ENCODE measurements at regions not wholly inside any gene's neighbourhood (a gene's known extent, or its start where the extent isn't known, plus 50 kb on each side); places are given as distances from the start of the nearest gene placed in this dataset.

DNA sequence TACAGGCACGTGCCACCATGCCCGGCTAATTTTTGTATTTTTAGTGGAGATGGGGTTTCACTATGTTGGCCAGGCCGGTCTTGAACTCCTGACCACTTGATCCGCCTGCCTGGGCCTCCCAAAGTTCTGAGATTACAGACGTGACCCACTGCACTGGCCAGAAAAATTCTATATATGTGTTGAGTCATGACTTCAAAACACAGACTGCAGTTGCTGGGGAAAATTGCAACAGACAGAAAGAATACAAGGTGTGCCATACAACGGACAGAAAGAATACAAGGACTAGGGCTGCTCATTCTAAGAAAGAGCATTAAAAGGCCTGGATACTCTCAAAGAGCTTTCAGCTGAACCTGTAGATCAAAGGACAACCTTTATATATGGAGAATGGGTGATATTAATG lies 109.6 kb upstream of the ACSL4 start:
- no peak for DNase-seq (ENCODE audit: low read depth, low spot score)

DNA sequence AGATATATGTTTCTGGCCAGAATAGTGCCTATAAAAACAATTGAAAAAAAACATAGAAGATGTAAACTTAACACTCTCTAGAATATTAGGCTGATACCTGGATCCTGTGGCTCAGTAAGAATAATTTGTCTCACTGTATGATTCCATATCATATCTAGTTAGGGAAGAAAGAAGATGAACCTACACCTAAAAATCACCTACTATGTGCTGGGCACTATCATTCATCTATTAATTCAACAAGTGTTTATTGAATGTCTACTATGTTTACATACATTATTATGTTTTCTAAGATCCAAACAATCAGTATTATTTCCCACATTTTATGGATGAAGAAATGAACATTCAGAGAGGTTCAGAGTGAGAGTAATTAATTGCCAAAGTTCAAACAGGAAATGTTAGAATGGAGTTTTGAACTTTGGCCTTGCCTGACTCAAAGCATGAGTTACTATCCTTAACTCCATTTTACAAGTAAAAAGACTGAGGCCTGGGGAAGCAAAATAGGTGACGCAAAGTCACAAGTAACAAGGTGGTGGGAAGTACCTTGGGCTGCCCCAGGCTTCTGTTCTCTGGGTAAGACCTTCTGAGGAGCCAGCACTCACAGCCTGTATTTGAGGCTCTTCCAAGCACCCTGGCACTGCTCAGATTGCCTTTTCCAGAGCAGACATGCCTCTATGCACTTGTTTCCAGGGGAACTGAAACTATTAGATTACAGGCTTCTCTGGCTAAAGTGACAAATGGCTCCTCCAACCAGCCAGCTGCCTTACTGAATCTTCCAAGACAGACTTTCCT lies 111.1 kb upstream of the ACSL4 start:
- no peak for DNase-seq (ENCODE audit: low read depth, low spot score)

DNA sequence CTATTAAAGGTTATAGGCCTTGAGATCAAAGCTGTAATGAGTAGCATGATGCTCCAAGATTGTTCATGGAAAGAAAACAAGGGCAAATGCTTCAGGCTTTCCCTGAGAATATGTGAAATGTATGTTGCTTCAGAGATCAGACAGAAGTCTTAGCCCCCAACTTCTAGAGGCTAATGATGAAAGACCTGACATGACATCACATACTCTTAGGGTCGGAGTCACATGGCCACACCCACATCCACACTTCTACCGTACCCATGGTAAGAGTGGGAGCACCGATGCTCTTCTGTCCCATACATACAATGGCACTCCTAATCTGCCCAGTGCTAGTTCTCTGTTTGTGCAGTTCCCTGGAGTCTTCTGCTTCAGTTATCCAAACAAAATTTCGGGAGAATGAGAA lies 111.9 kb upstream of the ACSL4 start:
- DNase-seq (ENCODE audit: low read depth, low spot score): no peak

DNA sequence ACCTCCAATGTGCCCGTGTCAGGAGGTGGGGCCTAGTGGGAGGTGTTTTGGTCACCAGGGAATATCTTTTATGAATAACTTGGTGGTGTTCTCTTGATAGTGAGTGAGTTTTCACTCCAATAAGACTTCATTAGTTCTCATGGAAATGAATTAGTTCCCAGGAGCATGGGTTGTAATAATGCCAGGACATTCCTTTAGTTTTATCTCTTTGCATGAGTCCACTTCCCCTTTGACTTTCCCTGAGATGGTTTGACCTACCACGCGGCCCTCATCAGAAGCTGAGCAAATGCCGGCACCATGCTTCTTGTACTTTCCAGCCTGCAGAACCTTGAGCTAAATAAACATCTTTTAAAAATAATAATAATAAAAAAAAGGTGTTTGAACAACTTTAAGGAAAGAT lies 112.9 kb upstream of the ACSL4 start:
- DNase-seq (ENCODE audit: low read depth, low spot score): no peak

DNA sequence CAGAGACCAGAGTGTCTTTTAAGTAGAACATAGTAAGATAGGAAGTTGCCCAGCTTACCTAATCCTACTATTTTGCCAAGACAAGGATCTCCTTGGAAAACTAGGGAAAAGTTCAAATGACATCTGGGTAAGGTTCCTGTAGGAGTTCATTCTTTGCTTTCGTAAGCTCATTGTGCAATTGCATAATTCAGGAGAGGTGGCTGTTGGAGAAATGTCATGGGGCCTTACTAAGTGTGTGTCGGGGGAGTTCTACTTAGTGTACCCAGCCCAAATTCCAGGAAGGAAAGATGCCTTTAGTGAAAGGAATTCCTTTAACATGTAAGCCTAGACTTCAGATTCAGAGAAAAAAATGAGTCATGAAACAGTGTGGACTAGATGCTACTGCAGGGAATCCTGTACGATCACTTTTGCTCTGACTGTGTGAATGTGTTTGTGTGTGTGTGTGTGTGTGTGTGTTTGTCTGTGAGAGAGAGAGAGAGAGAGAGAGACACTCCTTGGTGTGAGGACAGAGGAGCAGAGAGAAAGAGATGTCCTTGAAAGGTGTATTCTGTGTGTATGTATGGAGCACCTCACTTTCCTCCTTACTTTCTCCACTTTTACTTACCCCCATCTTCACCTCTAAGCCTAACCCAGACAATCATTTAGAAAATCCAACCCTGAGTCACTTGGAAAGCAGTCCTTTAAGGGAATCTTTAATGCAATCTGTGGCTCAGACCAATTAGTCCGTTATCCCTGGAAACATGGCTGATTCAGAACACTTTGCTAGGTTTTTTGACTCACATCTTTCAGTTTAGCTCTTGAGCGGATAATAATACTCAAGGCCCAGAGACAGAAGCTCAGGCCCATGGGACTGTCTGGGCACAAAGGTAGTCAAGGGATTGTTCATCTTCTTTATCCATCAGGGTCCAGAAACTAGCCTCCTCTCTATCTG lies 114.5 kb upstream of the ACSL4 start:
- DNase-seq (ENCODE audit: low read depth, low spot score): no peak

DNA sequence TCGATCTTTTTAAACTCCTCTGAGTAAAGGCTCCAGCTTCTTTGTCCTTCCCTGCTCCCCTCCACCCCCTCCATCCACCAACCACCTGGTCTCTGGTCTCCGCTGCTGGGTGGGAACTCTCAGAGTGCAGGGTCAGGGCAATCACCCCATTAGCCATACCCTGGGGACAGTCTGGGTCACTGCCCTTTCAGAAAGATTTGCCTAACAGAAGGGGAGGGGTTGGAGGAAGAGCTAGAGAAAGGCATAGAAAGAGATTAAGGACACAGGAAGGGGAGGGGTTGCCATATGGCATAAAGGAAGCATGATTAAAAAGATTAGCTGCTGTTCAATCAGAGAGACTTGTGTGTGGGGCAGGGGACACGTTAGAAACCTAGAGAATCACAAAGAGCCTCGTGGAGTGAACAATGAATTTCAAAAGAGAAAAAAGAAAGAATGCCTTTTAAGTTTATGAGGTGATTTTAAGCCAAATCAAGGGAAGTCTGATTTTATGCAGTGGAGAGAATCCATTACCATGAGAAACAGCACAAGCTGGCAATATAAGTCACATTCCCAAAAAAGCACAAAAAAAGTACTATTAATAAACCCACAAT lies 115.5 kb upstream of the ACSL4 start:
- no peak for DNase-seq (ENCODE audit: low read depth, low spot score)

DNA sequence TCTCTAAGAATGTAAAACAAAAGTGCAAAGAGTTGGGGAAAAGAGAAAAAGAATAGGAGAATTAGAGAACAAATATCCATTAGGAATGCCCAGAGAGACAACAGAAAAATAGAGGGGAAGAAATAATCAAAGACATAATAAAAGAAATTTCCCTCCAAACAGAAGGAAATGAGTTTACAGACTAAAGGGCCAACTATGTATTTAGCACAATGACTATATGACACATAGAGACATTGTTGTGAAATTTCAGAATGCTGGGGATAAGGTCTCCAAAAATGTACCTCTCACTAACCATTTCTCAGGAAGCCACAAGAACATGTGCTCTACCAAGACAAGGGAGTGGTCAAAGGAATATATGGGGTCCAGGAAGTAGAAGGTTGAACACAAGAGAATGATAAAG lies 121.0 kb upstream of the ACSL4 start:
- DNase-seq (ENCODE audit: low read depth, low spot score): no peak

DNA sequence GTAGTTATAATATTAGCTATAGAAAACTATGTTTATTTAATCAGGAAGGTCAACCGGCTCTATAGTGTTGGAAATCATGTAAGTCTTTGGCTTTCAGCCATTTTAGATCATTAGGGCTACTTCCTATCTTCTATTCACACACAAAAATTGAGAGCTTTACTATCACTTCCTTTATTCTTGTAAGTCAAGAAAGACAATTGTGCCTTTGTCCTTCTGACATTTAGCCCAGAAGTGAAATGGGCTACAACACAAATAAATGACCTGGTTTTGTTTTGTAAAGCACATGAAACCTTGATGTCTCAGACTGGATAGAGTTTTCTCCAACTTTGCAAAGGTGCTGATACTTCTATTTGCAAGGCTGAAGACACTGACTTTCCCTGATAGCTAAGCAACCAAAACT lies 122.4 kb upstream of the ACSL4 start:
- no peak for DNase-seq (ENCODE audit: low read depth, low spot score)

- no peak for DNase-seq (ENCODE audit: low read depth, low spot score)
Measured at GRCh38 chrX:109856974-109857373, 123.9 kb upstream of the ACSL4 start.

DNA sequence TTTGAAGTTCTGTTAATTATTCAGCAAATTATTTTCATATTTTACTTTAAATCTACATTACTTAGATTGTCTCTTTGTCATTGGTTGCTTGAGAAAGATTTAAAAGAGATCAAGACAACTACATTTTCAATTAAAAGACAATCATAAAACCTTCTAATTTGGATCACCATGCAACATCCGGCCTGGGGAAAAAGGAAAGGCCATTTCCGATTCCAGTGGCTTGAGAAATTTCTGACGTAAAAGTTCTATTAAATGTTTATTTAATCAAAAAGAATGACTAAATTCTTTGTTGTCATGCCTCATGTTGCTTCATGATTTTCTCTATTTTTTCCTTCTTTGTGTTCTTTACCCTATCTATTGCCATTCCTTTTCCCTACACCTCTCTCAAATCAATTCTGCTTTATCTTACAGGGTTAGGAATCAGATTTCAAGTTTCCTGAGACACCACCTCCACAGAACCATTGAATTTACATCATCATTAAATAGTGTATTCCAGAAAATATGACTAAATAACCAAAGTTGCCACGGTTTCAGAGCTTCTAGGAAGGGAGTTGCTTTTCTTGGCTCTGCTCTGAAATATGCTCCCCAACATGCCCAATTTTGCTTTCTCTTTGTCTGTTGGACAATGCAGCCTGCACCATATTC lies 124.6 kb upstream of the ACSL4 start:
- no peak for DNase-seq (ENCODE audit: low read depth, low spot score)

GRCh38 chrX:109858602-109859341 lies 125.7 kb upstream of the ACSL4 start:
- DNase-seq (ENCODE audit: low read depth, low spot score): no peak

- DNase-seq (ENCODE audit: low read depth, low spot score): no peak
Measured at GRCh38 chrX:109859651-109860050, 126.6 kb upstream of the ACSL4 start.

DNA sequence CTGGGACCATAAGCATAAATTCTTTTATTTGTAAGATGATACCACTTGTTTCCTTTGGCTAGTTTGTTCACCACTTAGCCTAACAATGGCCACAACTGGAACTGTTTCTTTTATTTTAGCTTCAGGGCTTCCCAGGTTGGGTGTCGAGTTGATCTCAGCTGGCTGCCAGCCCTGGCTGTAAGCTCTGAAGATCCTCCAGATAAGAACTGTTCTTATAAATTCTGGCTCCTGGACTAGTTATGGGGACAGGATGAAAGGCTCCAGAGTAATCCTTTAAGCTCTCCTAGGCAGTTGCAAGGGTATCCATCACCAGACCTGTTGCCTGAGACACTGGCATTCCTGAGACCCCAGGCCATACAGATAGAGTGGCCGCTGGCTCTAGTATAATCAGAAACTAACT lies 129.4 kb upstream of the ACSL4 start:
- no peak for DNase-seq (ENCODE audit: low read depth, low spot score)

GRCh38 chrX:109863811-109864210 lies 130.8 kb upstream of the ACSL4 start:
- DNase-seq (ENCODE audit: low read depth, low spot score): no peak

DNA sequence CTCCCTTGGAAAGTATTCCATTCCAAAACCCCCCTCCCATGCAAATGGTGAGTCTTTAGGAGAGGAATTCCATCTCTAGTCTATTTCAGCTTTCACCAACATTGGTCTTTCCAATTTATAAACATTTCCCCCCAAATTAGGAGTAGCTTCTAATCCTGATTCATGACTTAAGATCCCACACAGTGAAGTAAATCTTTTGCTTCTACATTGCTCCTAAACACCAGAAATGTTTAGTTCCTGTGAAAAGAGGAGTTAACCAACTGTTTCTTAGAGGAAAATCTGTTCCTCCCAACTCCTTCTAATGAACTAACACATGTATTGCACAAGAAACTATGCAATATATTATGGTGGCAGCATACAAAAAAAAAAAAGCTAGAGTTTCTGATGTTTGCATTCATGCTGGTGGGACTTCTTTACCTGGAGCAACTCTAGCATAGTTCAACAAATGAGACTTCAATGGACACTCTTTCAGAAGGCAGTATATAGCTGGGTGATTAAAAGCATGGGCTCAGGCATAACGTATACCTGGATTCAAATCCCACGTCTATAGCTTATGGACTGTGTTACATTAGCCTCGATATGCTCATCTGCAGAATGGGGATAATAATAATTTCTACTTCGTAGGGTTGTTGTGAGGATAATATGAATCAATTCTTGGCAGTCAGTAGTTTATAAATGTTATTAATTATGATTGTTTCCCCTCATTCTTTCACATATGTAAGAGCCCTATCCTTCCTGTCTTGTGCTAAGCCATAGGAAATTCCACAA lies 131.6 kb upstream of the TMEM164 start:
- DNase-seq (ENCODE audit: low read depth, low spot score): no peak

DNA sequence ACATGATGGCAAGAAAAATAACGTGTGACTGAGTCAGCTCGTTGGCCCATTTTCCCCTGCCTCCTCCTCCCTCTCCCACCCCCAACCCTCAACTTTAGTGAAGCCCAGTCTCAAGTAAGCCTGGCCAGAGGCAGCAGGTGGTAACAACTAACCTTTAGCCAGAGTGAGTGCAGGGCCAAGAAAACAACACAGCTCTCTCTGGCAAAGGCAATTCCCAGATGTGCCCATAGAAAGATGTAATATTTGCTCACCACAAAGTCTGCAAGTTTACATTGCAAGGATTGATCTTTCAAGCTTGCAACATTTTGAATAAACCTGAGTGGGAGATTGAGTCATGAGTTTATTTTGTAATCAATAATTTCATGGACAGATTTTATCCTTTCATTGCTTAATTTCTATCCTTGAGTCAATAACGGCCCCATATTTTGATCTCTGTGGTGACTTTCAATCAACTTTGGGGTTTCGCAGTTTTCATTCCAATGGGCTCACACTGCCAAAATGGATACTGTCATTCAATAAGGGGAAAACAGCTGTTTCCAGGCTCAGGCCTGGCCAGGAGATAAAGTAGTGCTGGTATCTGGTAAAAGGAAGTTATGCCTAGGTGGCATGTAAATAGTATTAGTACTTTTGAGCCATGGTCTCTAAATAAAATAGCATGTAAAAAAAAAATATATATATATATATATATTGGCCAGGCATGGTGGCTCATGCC lies 130.7 kb upstream of the TMEM164 start:
- no peak for DNase-seq (ENCODE audit: low read depth, low spot score)

GRCh38 chrX:109873574-109873973 lies 129.3 kb upstream of the TMEM164 start:
- no peak for DNase-seq (ENCODE audit: low read depth, low spot score)

DNA sequence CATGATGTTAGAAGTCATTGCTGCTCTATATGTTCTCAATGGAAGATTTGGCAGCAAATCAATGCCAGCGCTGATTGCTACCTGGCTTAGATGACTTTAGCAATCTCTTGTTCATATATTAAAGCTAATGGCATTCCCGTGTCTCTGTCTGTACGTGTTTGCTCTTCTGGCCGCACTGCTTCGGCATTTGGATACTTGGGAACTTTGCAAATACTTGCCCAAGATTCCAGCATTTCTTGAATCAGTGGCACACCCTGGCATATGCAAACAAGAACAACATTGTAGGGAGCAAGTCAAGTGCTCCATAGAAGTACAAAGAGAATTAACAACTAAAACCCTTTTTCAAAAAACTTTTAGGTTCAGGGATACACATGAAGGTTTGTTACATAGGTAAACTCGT lies 128.9 kb upstream of the TMEM164 start:
- no peak for DNase-seq (ENCODE audit: low read depth, low spot score)

DNA sequence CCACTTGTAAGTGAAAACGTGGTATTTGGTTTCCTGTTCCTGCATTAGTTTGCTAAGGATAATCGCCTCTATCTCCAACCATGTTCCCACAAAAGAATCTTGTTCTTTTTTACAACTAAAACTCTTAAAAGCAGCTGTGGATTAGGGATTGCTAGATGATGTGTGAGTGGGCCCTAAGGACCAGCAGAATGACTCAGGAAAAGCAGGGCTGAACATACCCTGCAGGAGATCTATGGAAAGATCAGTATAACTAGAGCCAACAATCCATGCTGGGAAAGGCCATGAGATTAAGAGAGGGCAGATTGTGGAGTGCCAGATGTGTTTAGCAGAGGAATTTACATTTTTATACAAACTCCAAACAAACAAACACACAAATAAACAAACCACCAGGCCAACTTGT lies 128.4 kb upstream of the TMEM164 start:
- DNase-seq (ENCODE audit: low read depth, low spot score): no peak

DNA sequence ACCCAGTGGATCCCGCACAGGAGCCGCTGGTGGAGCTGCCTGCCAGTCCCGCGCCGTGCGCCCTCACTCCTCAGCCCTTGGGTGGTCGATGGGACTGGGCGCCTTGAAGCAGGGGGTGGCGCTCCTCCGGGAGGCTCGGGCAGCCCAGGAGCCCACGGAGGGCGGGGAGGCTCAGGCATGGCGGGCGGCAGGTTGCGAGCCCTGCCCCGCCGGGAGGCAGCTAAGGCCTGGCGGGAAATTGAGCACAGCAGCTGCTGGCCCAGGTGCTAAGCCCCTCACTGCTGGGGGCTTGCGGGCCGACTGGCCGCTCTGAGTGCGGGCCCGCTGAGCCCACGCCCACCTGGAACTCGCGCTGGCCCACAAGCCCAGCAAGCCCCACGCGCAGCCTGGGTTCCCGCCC lies 127.1 kb upstream of the TMEM164 start:
- no peak for DNase-seq (ENCODE audit: low read depth, low spot score)

All from smooth muscle cell of the brain vasculature (primary cell).